CD14-positive monocyte (primary cell): ENCODE measurements at regions not wholly inside any gene's neighbourhood (a gene's known extent, or its start where the extent isn't known, plus 50 kb on each side); places are given as distances from the start of the nearest gene placed in this dataset.

Source experiments
- DNase-seq, 3 donors: peaks; one replicate each; pipeline ENCODE4 v3.0.0-alpha.2; 2011 to 2022
- H2AFZ ChIP-seq: 2 replicates; pipeline ENCODE4 v1.6.0; 2012; ENCODE audit warnings: mild to moderate bottlenecking, low read depth, low read length, inconsistent platforms; ENCODE audit not compliant: insufficient read depth, poor library complexity, severe bottlenecking
- H3K27ac ChIP-seq, 2 donors: 1 replicate in 1 of 2; 2 replicates in 1 of 2; pipeline ENCODE4 v1.5.1; 2012 to 2013; ENCODE audit warnings: low read length in 2 of 2, control low read depth in 1 of 2, inconsistent platforms in 1 of 2, low read depth in 1 of 2, mild to moderate bottlenecking in 1 of 2
- H3K27me3 ChIP-seq, 2 donors: one replicate each; pipeline versions ENCODE4 v1.6.0 to v1.6.1; 2011 to 2013; ENCODE audit warnings: low read length in 2 of 2; ENCODE audit not compliant: control insufficient read depth in 2 of 2, insufficient read depth in 2 of 2
- H3K36me3 ChIP-seq, 2 donors: replicated peaks in 1 of 2; 1 replicate in 1 of 2; 2 replicates in 1 of 2; pipeline versions ENCODE4 v1.5.1 to v1.6.1; 2012 to 2013; ENCODE audit warnings: low read length in 2 of 2, control low read depth in 1 of 2, inconsistent platforms in 1 of 2, mild to moderate bottlenecking in 1 of 2; ENCODE audit not compliant: insufficient read depth in 2 of 2, control insufficient read depth in 1 of 2
- H3K4me1 ChIP-seq, 2 donors: 1 replicate in 1 of 2; 2 replicates in 1 of 2; pipeline versions ENCODE4 v1.5.1 to v1.6.1; 2012 to 2013; ENCODE audit warnings: low read length in 2 of 2, control low read depth in 1 of 2, inconsistent platforms in 1 of 2, mild to moderate bottlenecking in 1 of 2, moderate library complexity in 1 of 2; ENCODE audit not compliant: insufficient read depth in 2 of 2, control insufficient read depth in 1 of 2
- H3K4me2 ChIP-seq: replicated peaks from 2 replicates; pipeline ENCODE3; 2012; ENCODE audit warnings: low read length, moderate library complexity, mild to moderate bottlenecking; ENCODE audit not compliant: poor library complexity, severe bottlenecking; ENCODE audit errors: extremely low read depth
- H3K4me3 ChIP-seq, 3 experiments: fragments of 200-600 bp in 1 of 3; sonication (generic) in 1 of 3; replicated peaks in 1 of 3; 1 replicate in 2 of 3; 2 replicates in 1 of 3; pipeline ENCODE4 v1.5.1; 2011 to 2013; ENCODE audit warnings: low read length in 3 of 3, mild to moderate bottlenecking in 3 of 3, control low read depth in 2 of 3, low read depth in 2 of 3, inconsistent platforms in 1 of 3, moderate library complexity in 1 of 3
- H3K79me2 ChIP-seq: 2 replicates; pipeline ENCODE4 v1.6.0; 2012; ENCODE audit warnings: mild to moderate bottlenecking, control low read depth, inconsistent platforms, low read length, moderate library complexity; ENCODE audit not compliant: insufficient read depth
- H3K9ac ChIP-seq: 2 replicates; pipeline ENCODE4 v1.6.0; 2017; ENCODE audit warnings: low read length, mild to moderate bottlenecking; ENCODE audit not compliant: insufficient read depth, poor library complexity, severe bottlenecking
- H3K9me3 ChIP-seq, 2 donors: replicated peaks in 1 of 2; 1 replicate in 1 of 2; 2 replicates in 1 of 2; pipeline versions ENCODE4 v1.5.1 to v1.6.1; 2012 to 2013; ENCODE audit warnings: low read length in 2 of 2, control low read depth in 1 of 2; ENCODE audit not compliant: control insufficient read depth in 1 of 2, insufficient read depth in 1 of 2
- H4K20me1 ChIP-seq: 2 replicates; pipeline ENCODE4 v1.6.0; 2012; ENCODE audit warnings: mild to moderate bottlenecking, low read length, control low read depth, moderate library complexity; ENCODE audit not compliant: insufficient read depth
- H3K27ac Mint-ChIP-seq, 7 donors: one replicate each; pipeline ENCODE4 v1.8.0; 2020; ENCODE audit warnings: mild to moderate bottlenecking in 7 of 7, mixed read lengths in 7 of 7, moderate library complexity in 6 of 7, inconsistent platforms in 2 of 7
- H3K27me3 Mint-ChIP-seq, 3 donors: one replicate each; pipeline ENCODE4 v1.8.0; 2021 to 2022; ENCODE audit warnings: low read depth in 3 of 3, mild to moderate bottlenecking in 3 of 3, mixed read lengths in 3 of 3, moderate library complexity in 3 of 3, inconsistent platforms in 1 of 3
- H3K36me3 Mint-ChIP-seq, 2 donors: one replicate each; pipeline ENCODE4 v1.8.0; 2020; ENCODE audit warnings: mixed read lengths in 2 of 2, inconsistent platforms in 1 of 2, mild to moderate bottlenecking in 1 of 2
- H3K4me1 Mint-ChIP-seq: one replicate; pipeline ENCODE4 v1.8.0; 2020; ENCODE audit warnings: mild to moderate bottlenecking, mixed read lengths
- H3K4me3 Mint-ChIP-seq, 2 donors: one replicate each; pipeline ENCODE4 v1.8.0; 2020; ENCODE audit warnings: mild to moderate bottlenecking in 2 of 2, mixed read lengths in 2 of 2, moderate library complexity in 1 of 2
- H3K9me3 Mint-ChIP-seq, 7 donors: one replicate each; pipeline ENCODE4 v1.8.0; 2020 to 2022; ENCODE audit warnings: mixed read lengths in 7 of 7, mild to moderate bottlenecking in 6 of 7, moderate library complexity in 6 of 7, inconsistent platforms in 2 of 7
- WGBS: methylation state at CpG from one replicate; pipeline ENCODE4 v1.1.5; 2013; ENCODE audit warnings: missing lambda C conversion rate; ENCODE audit not compliant: insufficient coverage; 5-methylcytosine and 5-hydroxymethylcytosine counted together
- intact Hi-C, 2 donors: fragments of 100-400 bp; cut with micrococcal nuclease; formaldehyde crosslinking; loops; one replicate each; pipeline versions ENCODE4 v1.15.0 to v1.15.1; 2023
- TF ChIP-seq, protein P1 (sequence below): fragments of 200-600 bp; IDR thresholded peaks from one replicate; pipeline ENCODE4 v1.8.0; 2022; ENCODE audit warnings: antibody characterized with exemption, mild to moderate bottlenecking

GRCh38 chr9:699396-699795 lies 142.1 kb upstream of the DMRT1 start:
- Histone ChIP-seq H3K9ac (no peak overlapping the region), H3K36me3 (no peaks in the 10 kb centered on the region), H3K79me2 (no peaks in the 10 kb centered on the region), H3K27me3 (no peaks in the 10 kb centered on the region), H3K4me3 (no peak overlapping the region), H4K20me1 (no peaks in the 10 kb centered on the region), H3K4me1 (peaks cover 0 to 5% of the 10 kb centered on the region in 2 donors), H3K9me3 (no peaks in the 10 kb centered on the region), H3K4me2 (no peak overlapping the region), H2AFZ (no peak overlapping the region), H3K27ac (no peak overlapping the region)
- no CpG with 5 or more reads among the region's 1 CpG for WGBS
- Mint-ChIP-seq H3K9me3 (no peaks in the 10 kb centered on the region), H3K4me1 (peaks cover 10% of the 10 kb centered on the region), H3K4me3 (no peak overlapping the region), H3K27me3 (peaks cover 3% of the 10 kb centered on the region in 3 donors), H3K36me3 (no peaks in the 10 kb centered on the region), H3K27ac (no peak overlapping the region)
- no peak for DNase-seq
- intact Hi-C loops, result no loop called here
- TF ChIP-seq, protein P1, sequence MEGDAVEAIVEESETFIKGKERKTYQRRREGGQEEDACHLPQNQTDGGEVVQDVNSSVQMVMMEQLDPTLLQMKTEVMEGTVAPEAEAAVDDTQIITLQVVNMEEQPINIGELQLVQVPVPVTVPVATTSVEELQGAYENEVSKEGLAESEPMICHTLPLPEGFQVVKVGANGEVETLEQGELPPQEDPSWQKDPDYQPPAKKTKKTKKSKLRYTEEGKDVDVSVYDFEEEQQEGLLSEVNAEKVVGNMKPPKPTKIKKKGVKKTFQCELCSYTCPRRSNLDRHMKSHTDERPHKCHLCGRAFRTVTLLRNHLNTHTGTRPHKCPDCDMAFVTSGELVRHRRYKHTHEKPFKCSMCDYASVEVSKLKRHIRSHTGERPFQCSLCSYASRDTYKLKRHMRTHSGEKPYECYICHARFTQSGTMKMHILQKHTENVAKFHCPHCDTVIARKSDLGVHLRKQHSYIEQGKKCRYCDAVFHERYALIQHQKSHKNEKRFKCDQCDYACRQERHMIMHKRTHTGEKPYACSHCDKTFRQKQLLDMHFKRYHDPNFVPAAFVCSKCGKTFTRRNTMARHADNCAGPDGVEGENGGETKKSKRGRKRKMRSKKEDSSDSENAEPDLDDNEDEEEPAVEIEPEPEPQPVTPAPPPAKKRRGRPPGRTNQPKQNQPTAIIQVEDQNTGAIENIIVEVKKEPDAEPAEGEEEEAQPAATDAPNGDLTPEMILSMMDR, result no peak

GRCh38 chr9:700365-701282 lies 140.9 kb upstream of the DMRT1 start:
- intact Hi-C loops, result no loop called here
- H3K36me3 ChIP-seq, result no peaks in the 10 kb centered on the region
- H3K4me3 Mint-ChIP-seq, result no peak overlapping the region
- H3K4me1 ChIP-seq, result no peaks in the 10 kb centered on the region
- no peaks in the 10 kb centered on the region for H3K9me3 Mint-ChIP-seq
- H3K36me3 Mint-ChIP-seq, result no peaks in the 10 kb centered on the region
- H3K27me3 Mint-ChIP-seq, result peaks cover 3% of the 10 kb centered on the region in 3 donors
- H3K79me2 ChIP-seq, result no peaks in the 10 kb centered on the region
- TF ChIP-seq, protein P1, result no peak
- peaks cover 2% of the 10 kb centered on the region for H3K4me1 Mint-ChIP-seq
- 100% methylated on average over 4 of the region's 9 CpGs for WGBS
- no peak overlapping the region for H3K9ac ChIP-seq
- no peak overlapping the region for H3K27ac Mint-ChIP-seq
- no peak overlapping the region for H3K27ac ChIP-seq
- no peak for DNase-seq
- no peaks in the 10 kb centered on the region for H3K9me3 ChIP-seq
- no peak overlapping the region for H3K4me3 ChIP-seq
- H2AFZ ChIP-seq, result no peak overlapping the region
- H3K4me2 ChIP-seq, result no peak overlapping the region
- no peaks in the 10 kb centered on the region for H4K20me1 ChIP-seq
- no peaks in the 10 kb centered on the region for H3K27me3 ChIP-seq
